Activated CD4-positive, alpha-beta T cell treated with anti-CD3 and anti-CD28 coated beads, Interleukin-2, amount 10 ng/mL, durations not matched to agents 7 days and 5 days (primary cell): ENCODE measurements at regions not wholly inside any gene's neighbourhood (a gene's known extent, or its start where the extent isn't known, plus 50 kb on each side); places are given as distances from the start of the nearest gene placed in this dataset.

Source experiments
- CTCF ChIA-PET: fragments of 350-600 bp; sonication (Branson Sonifier 250); formaldehyde crosslinking; loops from one replicate; lab custom pipeline; 2021; ENCODE audit warnings: antibody characterized with exemption; lab: Charles Lee
- POLR2A ChIA-PET: fragments of 350-600 bp; sonication (Branson Sonifier 250); formaldehyde crosslinking; loops from one replicate; lab custom pipeline; 2021; ENCODE audit warnings: antibody characterized with exemption; lab: Charles Lee
- DNase-seq: peaks from one replicate; pipeline ENCODE4 v3.0.0-alpha.2; 2020
- H3K27ac Mint-ChIP-seq: one replicate; pipeline ENCODE4 v1.8.0; 2021; ENCODE audit warnings: mild to moderate bottlenecking, moderate library complexity, mixed read lengths
- H3K27me3 Mint-ChIP-seq: one replicate; pipeline ENCODE4 v1.8.0; 2021; ENCODE audit warnings: mixed read lengths
- H3K36me3 Mint-ChIP-seq: one replicate; pipeline ENCODE4 v1.8.0; 2021; ENCODE audit warnings: low read depth, mixed read lengths
- H3K4me1 Mint-ChIP-seq: one replicate; pipeline ENCODE4 v1.8.0; 2021; ENCODE audit warnings: mixed read lengths
- H3K4me3 Mint-ChIP-seq: one replicate; pipeline ENCODE4 v1.8.0; 2021; ENCODE audit warnings: mild to moderate bottlenecking, moderate library complexity, mixed read lengths
- H3K9me3 Mint-ChIP-seq: one replicate; pipeline ENCODE4 v1.8.0; 2021; ENCODE audit warnings: mixed read lengths

GRCh38 chr7:28269700-28270361 is 89.2 kb upstream of the JAZF1 start:
- CTCF ChIA-PET, result no interaction called here
- Mint-ChIP-seq H3K4me1 (no peaks in the 10 kb centered on the region), H3K4me3 (no peak overlapping the region), H3K27me3 (peaks cover 17% of the 10 kb centered on the region), H3K36me3 (no peaks in the 10 kb centered on the region), H3K9me3 (peaks cover 10% of the 10 kb centered on the region), H3K27ac (no peak overlapping the region)
- no peak for DNase-seq
- POLR2A ChIA-PET, result no interaction called here

GRCh38 chr7:28270536-28270935 is 89.9 kb upstream of the JAZF1 start:
- no peak for DNase-seq
- H3K36me3 Mint-ChIP-seq, result no peaks in the 10 kb centered on the region
- ChIA-PET CTCF (no interaction called here), POLR2A (no interaction called here)
- no peaks in the 10 kb centered on the region for H3K4me1 Mint-ChIP-seq
- no peak overlapping the region for H3K27ac Mint-ChIP-seq
- H3K4me3 Mint-ChIP-seq, result no peak overlapping the region
- H3K9me3 Mint-ChIP-seq, result peaks cover 10% of the 10 kb centered on the region
- H3K27me3 Mint-ChIP-seq, result peaks cover 17% of the 10 kb centered on the region

GRCh38 chr7:28272461-28272877 is 91.9 kb upstream of the JAZF1 start:
- ChIA-PET POLR2A (no interaction called here), CTCF (no interaction called here)
- Mint-ChIP-seq H3K27me3 (peaks cover 16% of the 10 kb centered on the region), H3K36me3 (no peaks in the 10 kb centered on the region), H3K9me3 (peaks cover 8% of the 10 kb centered on the region), H3K4me3 (no peak overlapping the region), H3K4me1 (no peaks in the 10 kb centered on the region), H3K27ac (no peak overlapping the region)
- DNase-seq, result peak; percentile 20

DNA sequence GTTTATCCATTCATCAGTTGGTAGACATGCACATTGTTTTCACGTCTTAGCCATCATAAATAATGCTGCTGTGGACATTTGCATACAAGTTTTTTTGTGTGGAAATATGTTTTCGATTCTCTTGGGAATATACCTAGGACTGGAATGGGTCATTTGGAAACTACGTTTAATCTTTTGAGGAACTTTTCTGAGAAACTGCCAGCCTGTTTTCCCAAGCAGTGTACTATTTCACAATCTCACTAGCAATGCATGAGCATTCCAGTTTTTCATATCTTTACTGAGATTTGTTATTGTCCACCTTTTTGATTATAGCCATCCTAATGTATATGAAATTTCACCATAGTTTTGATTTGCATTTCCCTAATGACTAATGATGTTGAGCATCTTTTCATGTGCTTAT is 95.7 kb upstream of the JAZF1 start:
- ChIA-PET POLR2A (no interaction called here), CTCF (no interaction called here)
- Mint-ChIP-seq H3K9me3 (peaks cover 3% of the 10 kb centered on the region), H3K4me3 (no peak overlapping the region), H3K4me1 (no peaks in the 10 kb centered on the region), H3K27me3 (peaks cover 9% of the 10 kb centered on the region), H3K36me3 (no peaks in the 10 kb centered on the region), H3K27ac (no peak overlapping the region)
- DNase-seq, result no peak

GRCh38 chr7:28277364-28277763 is 96.8 kb upstream of the JAZF1 start:
- no peaks in the 10 kb centered on the region for H3K36me3 Mint-ChIP-seq
- peaks cover 5% of the 10 kb centered on the region for H3K27me3 Mint-ChIP-seq
- H3K4me1 Mint-ChIP-seq, result no peaks in the 10 kb centered on the region
- H3K27ac Mint-ChIP-seq, result no peak overlapping the region
- H3K4me3 Mint-ChIP-seq, result no peak overlapping the region
- ChIA-PET POLR2A (no interaction called here), CTCF (no interaction called here)
- peaks cover 3% of the 10 kb centered on the region for H3K9me3 Mint-ChIP-seq
- no peak for DNase-seq

DNA sequence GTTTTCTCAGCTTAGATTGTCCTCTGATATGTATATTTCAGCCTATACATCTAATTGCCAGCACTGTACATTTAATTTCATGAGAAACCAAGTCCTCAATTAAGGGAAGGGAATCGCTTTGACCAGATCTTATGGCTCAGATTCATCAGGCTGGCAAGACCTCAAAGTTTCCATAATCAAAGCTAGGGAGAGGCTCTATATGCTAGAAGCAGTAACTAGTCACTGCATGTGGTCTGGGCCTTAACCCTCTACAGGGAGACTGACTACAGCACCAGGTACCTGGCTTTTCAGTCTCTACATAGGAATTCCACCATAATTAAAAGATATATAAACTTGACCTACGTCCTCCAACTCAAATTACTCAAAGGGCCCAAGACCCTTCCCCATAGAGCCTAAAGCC is 97.4 kb upstream of the JAZF1 start:
- POLR2A ChIA-PET, result no interaction called here
- CTCF ChIA-PET, result no interaction called here
- Mint-ChIP-seq H3K4me1 (no peaks in the 10 kb centered on the region), H3K27me3 (peaks cover 2% of the 10 kb centered on the region), H3K27ac (no peak overlapping the region), H3K9me3 (peaks cover 3% of the 10 kb centered on the region), H3K4me3 (no peak overlapping the region), H3K36me3 (no peaks in the 10 kb centered on the region)
- DNase-seq, result no peak

DNA sequence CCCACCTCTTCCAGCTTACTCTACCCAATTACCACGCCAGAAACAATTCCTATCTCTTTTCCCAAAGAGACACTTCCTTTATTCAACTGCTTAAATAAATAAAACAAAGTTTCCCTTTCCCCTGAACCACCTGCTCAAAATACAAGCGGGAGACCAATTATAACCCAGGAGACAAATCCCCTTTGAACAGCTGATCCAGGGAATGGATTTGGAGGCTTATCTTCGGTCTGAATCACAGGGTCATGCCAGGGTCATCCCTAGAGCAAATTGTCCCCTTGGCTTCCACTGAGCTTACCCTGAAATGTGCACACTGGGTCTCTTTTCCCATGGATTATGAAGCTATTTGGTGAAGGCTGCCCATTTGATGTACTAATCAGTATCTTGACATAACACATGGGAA is 99.9 kb upstream of the JAZF1 start:
- ChIA-PET CTCF (no interaction called here), POLR2A (no interaction called here)
- H3K27ac Mint-ChIP-seq, result no peak overlapping the region
- no peaks in the 10 kb centered on the region for H3K9me3 Mint-ChIP-seq
- DNase-seq, result no peak
- no peaks in the 10 kb centered on the region for H3K36me3 Mint-ChIP-seq
- H3K4me1 Mint-ChIP-seq, result no peaks in the 10 kb centered on the region
- H3K27me3 Mint-ChIP-seq, result peaks cover 9% of the 10 kb centered on the region
- no peak overlapping the region for H3K4me3 Mint-ChIP-seq

GRCh38 chr7:28290496-28290895 is 109.9 kb upstream of the JAZF1 start:
- Mint-ChIP-seq H3K4me3 (no peak overlapping the region), H3K27ac (no peak overlapping the region)
- CTCF ChIA-PET, result interaction anchor here (0.6 kb wide), 1 partner anchor 126 kb away, joined by 3 read pairs; no protein-coding TSS in a partner anchor

DNA sequence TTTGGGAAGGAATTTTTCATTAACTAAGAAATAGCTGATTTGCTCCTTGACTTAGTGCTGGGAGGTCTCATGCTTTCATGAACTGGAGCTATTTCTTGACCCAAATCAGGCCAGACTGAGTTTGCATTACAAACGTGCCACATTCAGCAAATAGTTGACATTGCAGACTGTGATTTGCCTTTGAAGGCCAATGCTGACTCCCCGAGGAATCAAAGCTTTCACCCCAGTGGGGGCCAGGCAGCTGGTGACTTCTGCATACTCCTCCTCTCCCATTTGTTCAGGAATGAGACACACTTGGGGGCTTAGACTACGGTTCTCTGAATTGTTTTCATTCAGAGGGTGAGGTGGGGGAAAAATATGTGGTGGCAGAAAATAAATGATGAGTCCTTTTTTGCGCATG is 111.0 kb upstream of the JAZF1 start:
- Mint-ChIP-seq H3K4me1 (peaks cover 11% of the 10 kb centered on the region), H3K4me3 (no peak overlapping the region), H3K36me3 (no peaks in the 10 kb centered on the region), H3K27ac (no peak overlapping the region), H3K9me3 (no peaks in the 10 kb centered on the region), H3K27me3 (peaks cover 21% of the 10 kb centered on the region)
- DNase-seq, result no peak
- ChIA-PET CTCF (no interaction called here), POLR2A (no interaction called here)

More at GRCh38 chr7:28290496-28290895, 109.9 kb upstream of the JAZF1 start:
- H3K4me1 Mint-ChIP-seq, result peaks cover 11% of the 10 kb centered on the region
- H3K27me3 Mint-ChIP-seq, result peaks cover 17% of the 10 kb centered on the region
- DNase-seq, result no peak
- POLR2A ChIA-PET, result no interaction called here
- H3K36me3 Mint-ChIP-seq, result no peaks in the 10 kb centered on the region
- H3K9me3 Mint-ChIP-seq, result no peaks in the 10 kb centered on the region

DNA sequence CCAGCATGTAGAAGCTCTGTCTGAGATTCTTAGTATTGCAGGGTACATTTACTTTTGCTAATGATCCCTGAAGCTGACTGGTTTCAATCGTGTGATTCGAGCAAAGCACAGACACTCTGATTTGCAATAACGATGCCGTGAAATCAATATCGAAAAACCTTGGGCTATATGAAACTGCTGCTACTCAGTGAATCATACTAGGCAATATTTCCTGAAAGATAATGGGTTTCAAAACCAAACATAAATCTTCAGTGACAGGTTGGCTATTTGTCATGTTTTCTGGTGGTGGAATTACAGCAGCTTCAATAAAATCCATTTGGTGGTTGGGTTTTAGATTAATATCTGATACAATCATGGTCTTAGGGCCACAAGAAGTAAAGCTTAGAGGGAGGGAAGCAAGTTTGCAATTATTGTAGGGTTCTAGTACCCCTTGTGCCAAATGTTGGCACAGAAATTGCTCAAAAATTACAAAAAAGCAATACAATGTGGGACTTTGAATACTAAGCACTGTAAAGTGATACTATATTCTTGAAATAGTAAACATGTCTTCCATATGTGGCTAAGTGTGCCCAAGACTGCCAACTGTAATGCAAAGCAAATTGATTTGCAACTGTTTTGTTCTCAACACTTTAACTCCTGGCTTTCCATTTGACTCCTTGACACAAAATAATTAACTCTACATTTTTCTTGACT is 112.4 kb upstream of the JAZF1 start:
- no peak overlapping the region for H3K27ac Mint-ChIP-seq
- no peaks in the 10 kb centered on the region for H3K9me3 Mint-ChIP-seq
- peaks cover 19% of the 10 kb centered on the region for H3K27me3 Mint-ChIP-seq
- no peak for DNase-seq
- POLR2A ChIA-PET, result no interaction called here
- H3K4me1 Mint-ChIP-seq, result peaks cover 11% of the 10 kb centered on the region
- no peak overlapping the region for H3K4me3 Mint-ChIP-seq
- CTCF ChIA-PET, result no interaction called here
- H3K36me3 Mint-ChIP-seq, result no peaks in the 10 kb centered on the region

DNA sequence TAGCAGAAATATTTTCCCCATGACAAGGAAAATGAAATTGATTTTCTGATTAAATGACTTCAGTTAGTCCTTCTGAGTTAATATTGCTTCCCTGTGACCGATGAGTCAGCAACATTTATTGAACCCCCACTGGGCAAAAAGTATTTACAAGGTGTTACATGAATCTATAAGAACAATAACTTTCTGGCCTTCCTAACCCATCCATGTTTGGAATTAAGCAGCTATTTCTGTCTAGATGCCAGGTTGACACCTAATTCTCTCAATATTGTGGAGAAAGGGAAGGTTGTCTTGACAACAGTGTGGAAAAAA is 112.9 kb upstream of the JAZF1 start:
- peaks cover 16% of the 10 kb centered on the region for H3K27me3 Mint-ChIP-seq

GRCh38 chr7:28296571-28297483 is 115.5 kb upstream of the CREB5 start:
- Mint-ChIP-seq H3K27ac (no peak overlapping the region), H3K27me3 (peaks cover 16% of the 10 kb centered on the region), H3K4me1 (peaks cover 10% of the 10 kb centered on the region), H3K4me3 (no peak overlapping the region), H3K36me3 (no peaks in the 10 kb centered on the region), H3K9me3 (no peaks in the 10 kb centered on the region)
- ChIA-PET CTCF (no interaction called here), POLR2A (interaction anchor here (0.5 kb wide), 1 partner anchor 533 kb away, joined by 5 read pairs; no protein-coding TSS in a partner anchor)
- peak; percentile 62 for DNase-seq

More for the DNA sequence above, 112.9 kb upstream of the JAZF1 start:
- no peak overlapping the region for H3K4me3 Mint-ChIP-seq
- peaks cover 11% of the 10 kb centered on the region for H3K4me1 Mint-ChIP-seq
- no peak for DNase-seq
- CTCF ChIA-PET, result no interaction called here
- POLR2A ChIA-PET, result no interaction called here
- no peaks in the 10 kb centered on the region for H3K9me3 Mint-ChIP-seq
- H3K36me3 Mint-ChIP-seq, result no peaks in the 10 kb centered on the region
- H3K27ac Mint-ChIP-seq, result no peak overlapping the region
